K562 (cell line): ENCODE measurements at regions not wholly inside any gene's neighbourhood (a gene's known extent, or its start where the extent isn't known, plus 50 kb on each side); places are given as distances from the start of the nearest gene placed in this dataset.

Experiments
- BCL6 ChIP-seq: fragments of 250-450 bp; sonication (Bioruptor Pico); IDR thresholded peaks from 2 replicates; pipeline ENCODE4 v1.4.0; 2020
- EZH2 ChIP-seq: IDR thresholded peaks from 2 replicates; pipeline ENCODE4 v1.6.1; 2012; ENCODE audit warnings: low read depth, mild to moderate bottlenecking, inconsistent platforms, low read length, borderline replicate concordance
- HIVEP1 ChIP-seq: fragments of 250-450 bp; sonication (Bioruptor Pico); IDR thresholded peaks from 2 replicates; pipeline ENCODE4 v1.4.0; 2020; ENCODE audit warnings: mild to moderate bottlenecking
- NR2F6 ChIP-seq: fragments of 450-650 bp; formaldehyde crosslinking; IDR thresholded peaks from 2 replicates; pipeline ENCODE4 v1.4.0; 2020; ENCODE audit warnings: mild to moderate bottlenecking
- POLR2A ChIP-seq: fragments of 450-650 bp; conservative IDR thresholded peaks from 2 replicates; pipeline ENCODE4 v1.6.1; 2016
- POLR2B ChIP-seq: fragments of 450-650 bp; IDR thresholded peaks from 2 replicates; pipeline ENCODE4 v1.6.1; 2018; ENCODE audit warnings: low read depth; ENCODE audit not compliant: partially characterized antibody
- TAF1 ChIP-seq: IDR thresholded peaks from 2 replicates; pipeline ENCODE4 v1.6.1; 2011; ENCODE audit warnings: mild to moderate bottlenecking, low read length, moderate library complexity; ENCODE audit not compliant: insufficient read depth, control insufficient read depth, severe bottlenecking; ENCODE audit errors: extremely low read depth
- ZBTB7A ChIP-seq: IDR thresholded peaks from 2 replicates; pipeline ENCODE4 v1.6.1; 2011; ENCODE audit warnings: low read depth, mild to moderate bottlenecking, low read length, moderate library complexity, borderline replicate concordance; ENCODE audit not compliant: control insufficient read depth
- ZFP36 ChIP-seq: fragments of 150-350 bp; IDR thresholded peaks from 2 replicates; pipeline ENCODE4 v1.6.1; 2018; ENCODE audit warnings: low read length, low read depth; ENCODE audit not compliant: partially characterized antibody
- TF ChIP-seq, protein P1 (sequence below): fragments of 450-650 bp; IDR thresholded peaks from 2 replicates; pipeline ENCODE4 v1.6.1; 2016; ENCODE audit warnings: mild to moderate bottlenecking
- TF ChIP-seq, protein P2 (sequence below): fragments of 450-650 bp; IDR thresholded peaks from 2 replicates; pipeline ENCODE4 v1.6.1; 2016
- TF ChIP-seq, protein P3 (sequence below), 3 experiments: IDR thresholded peaks in 2 of 3; conservative IDR thresholded peaks in 1 of 3; 2 replicates each; pipeline ENCODE4 v1.5.1; 2011 to 2012; ENCODE audit warnings: low read length in 3 of 3, mild to moderate bottlenecking in 3 of 3, control low read depth in 2 of 3, improper control_type of control experiment in 1 of 3, inconsistent platforms in 1 of 3, low read depth in 1 of 3, mixed read lengths in 1 of 3, moderate library complexity in 1 of 3; ENCODE audit not compliant: insufficient read depth in 2 of 3

DNA sequence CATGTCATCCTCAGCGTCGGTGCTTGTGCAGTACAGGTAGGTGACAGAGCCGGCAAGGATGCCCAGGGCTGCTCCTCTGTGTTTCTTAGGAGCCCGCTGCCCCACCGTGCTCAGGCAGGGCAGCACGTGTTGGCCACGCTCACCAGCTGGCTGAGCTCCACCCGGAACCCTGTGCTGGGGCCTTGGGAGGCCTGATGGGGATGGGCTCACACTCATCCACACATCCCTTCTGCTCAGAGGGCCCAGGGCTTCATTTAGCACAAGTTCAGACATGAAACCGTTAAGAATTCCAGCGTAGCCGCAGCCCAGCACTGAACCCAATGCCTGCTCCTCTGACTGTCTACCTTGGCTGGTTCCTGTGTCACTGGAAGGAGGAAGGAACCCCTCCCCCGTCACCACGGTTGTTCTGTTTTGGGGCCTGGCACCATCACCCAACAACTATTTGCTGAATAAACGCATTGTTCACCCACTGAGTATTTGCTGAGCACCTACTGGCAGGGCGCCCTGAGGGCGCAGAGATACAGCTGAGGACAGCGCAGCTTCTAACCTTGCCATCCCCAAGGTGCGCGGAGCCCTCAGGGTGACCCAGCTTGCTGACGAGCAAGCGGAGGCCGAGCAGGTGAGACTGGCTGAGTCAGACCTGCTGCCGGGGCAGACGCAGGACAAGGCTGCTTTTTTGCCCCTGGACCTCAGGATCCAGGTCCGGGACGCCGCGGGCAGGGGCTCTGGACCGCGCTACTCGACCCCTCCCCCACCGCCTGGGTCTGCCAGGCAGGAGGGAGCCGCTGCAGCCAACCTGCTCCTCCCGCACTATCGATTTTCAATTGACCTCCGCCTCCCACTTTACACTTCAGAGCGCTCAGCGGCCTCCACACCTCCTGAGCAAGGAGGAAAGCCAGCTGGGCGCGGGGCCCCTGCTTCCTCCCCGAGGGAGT is 50.6 kb upstream of the RET start:
- TF ChIP-seq POLR2A, result no peak
- TF ChIP-seq HIVEP1 (CRISPR knock-in tag), result no peak
- TF ChIP-seq TAF1, result no peak
- TF ChIP-seq POLR2B, result no peak
- TF ChIP-seq EZH2, result no peak
- TF ChIP-seq NR2F6 (CRISPR knock-in tag), result no peak
- TF ChIP-seq, protein P1, sequence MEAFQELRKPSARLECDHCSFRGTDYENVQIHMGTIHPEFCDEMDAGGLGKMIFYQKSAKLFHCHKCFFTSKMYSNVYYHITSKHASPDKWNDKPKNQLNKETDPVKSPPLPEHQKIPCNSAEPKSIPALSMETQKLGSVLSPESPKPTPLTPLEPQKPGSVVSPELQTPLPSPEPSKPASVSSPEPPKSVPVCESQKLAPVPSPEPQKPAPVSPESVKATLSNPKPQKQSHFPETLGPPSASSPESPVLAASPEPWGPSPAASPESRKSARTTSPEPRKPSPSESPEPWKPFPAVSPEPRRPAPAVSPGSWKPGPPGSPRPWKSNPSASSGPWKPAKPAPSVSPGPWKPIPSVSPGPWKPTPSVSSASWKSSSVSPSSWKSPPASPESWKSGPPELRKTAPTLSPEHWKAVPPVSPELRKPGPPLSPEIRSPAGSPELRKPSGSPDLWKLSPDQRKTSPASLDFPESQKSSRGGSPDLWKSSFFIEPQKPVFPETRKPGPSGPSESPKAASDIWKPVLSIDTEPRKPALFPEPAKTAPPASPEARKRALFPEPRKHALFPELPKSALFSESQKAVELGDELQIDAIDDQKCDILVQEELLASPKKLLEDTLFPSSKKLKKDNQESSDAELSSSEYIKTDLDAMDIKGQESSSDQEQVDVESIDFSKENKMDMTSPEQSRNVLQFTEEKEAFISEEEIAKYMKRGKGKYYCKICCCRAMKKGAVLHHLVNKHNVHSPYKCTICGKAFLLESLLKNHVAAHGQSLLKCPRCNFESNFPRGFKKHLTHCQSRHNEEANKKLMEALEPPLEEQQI, result no peak
- TF ChIP-seq, protein P2, sequence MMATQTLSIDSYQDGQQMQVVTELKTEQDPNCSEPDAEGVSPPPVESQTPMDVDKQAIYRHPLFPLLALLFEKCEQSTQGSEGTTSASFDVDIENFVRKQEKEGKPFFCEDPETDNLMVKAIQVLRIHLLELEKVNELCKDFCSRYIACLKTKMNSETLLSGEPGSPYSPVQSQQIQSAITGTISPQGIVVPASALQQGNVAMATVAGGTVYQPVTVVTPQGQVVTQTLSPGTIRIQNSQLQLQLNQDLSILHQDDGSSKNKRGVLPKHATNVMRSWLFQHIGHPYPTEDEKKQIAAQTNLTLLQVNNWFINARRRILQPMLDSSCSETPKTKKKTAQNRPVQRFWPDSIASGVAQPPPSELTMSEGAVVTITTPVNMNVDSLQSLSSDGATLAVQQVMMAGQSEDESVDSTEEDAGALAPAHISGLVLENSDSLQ, result no peak
- TF ChIP-seq ZFP36, result no peak
- TF ChIP-seq, protein P3, sequence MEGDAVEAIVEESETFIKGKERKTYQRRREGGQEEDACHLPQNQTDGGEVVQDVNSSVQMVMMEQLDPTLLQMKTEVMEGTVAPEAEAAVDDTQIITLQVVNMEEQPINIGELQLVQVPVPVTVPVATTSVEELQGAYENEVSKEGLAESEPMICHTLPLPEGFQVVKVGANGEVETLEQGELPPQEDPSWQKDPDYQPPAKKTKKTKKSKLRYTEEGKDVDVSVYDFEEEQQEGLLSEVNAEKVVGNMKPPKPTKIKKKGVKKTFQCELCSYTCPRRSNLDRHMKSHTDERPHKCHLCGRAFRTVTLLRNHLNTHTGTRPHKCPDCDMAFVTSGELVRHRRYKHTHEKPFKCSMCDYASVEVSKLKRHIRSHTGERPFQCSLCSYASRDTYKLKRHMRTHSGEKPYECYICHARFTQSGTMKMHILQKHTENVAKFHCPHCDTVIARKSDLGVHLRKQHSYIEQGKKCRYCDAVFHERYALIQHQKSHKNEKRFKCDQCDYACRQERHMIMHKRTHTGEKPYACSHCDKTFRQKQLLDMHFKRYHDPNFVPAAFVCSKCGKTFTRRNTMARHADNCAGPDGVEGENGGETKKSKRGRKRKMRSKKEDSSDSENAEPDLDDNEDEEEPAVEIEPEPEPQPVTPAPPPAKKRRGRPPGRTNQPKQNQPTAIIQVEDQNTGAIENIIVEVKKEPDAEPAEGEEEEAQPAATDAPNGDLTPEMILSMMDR (IDR thresholded peaks at IDR 0.05 in 2 of 3, conservative IDR thresholded peaks at IDR 0.05 in 1 of 3; ENCODE audit: insufficient read depth in 2 of 3, low read depth in 1 of 3, low read length in 3 of 3), result no peak
- TF ChIP-seq BCL6 (CRISPR knock-in tag), result no peak
- no peak for TF ChIP-seq ZBTB7A
